Ovary (tissue), 7 donors: ENCODE measurements at regions not wholly inside any gene's neighbourhood (a gene's known extent, or its start where the extent isn't known, plus 50 kb on each side); places are given as distances from the start of the nearest gene placed in this dataset.

ENCODE experiments used
- DNase-seq, 5 donors: peaks; one replicate each; pipeline ENCODE4 v3.0.0-alpha.2; 2019 to 2020
- H3K27ac ChIP-seq, 2 donors: fragments of 200-600 bp; one replicate each; pipeline versions ENCODE4 v1.5.1 to v1.8.0; 2019 to 2022
- H3K27me3 ChIP-seq: fragments of 200-600 bp; one replicate; pipeline ENCODE4 v1.8.0; 2022
- H3K36me3 ChIP-seq: fragments of 200-600 bp; sonication (generic); one replicate; pipeline ENCODE4 v1.5.1; 2019
- H3K4me1 ChIP-seq: one replicate; pipeline ENCODE4 v1.8.1; 2013; ENCODE audit warnings: mild to moderate bottlenecking, moderate library complexity; ENCODE audit not compliant: insufficient read depth
- H3K4me3 ChIP-seq: fragments of 200-600 bp; sonication (generic); one replicate; pipeline ENCODE4 v1.5.1; 2017
- H3K9me3 ChIP-seq, 2 donors: fragments of 200-600 bp in 1 of 2; sonication (generic) in 1 of 2; one replicate each; pipeline versions ENCODE4 v1.5.1 to v1.8.1; 2013 to 2019; ENCODE audit warnings: mild to moderate bottlenecking in 1 of 2, moderate library complexity in 1 of 2
- CTCF ChIP-seq, 3 donors: fragments of 450-650 bp in 2 of 3; fragments of 200-600 bp in 1 of 3; IDR thresholded peaks; one replicate each; pipeline versions ENCODE4 v1.5.1 to v1.8.0; 2016 to 2022; ENCODE audit warnings: antibody characterized with exemption in 3 of 3, mild to moderate bottlenecking in 1 of 3
- EP300 ChIP-seq: sonication (generic); formaldehyde crosslinking; IDR thresholded peaks from one replicate; pipeline ENCODE4 v1.6.1; 2017; ENCODE audit warnings: antibody characterized with exemption
- POLR2A ChIP-seq: fragments of 450-650 bp; IDR thresholded peaks from one replicate; pipeline ENCODE4 v1.6.1; 2017; ENCODE audit warnings: antibody characterized with exemption, mild to moderate bottlenecking, moderate library complexity
- WGBS, 3 donors: extraction: QIAGEN DNeasy Blood & Tissue Kit in 1 of 3; methylation state at CpG; one replicate each; pipeline versions ENCODE4 v1.1.5 to v1.1.7; 2013 to 2017; 5-methylcytosine and 5-hydroxymethylcytosine counted together
- intact Hi-C, 4 donors: fragments of 100-400 bp; cut with DNase I; formaldehyde crosslinking; loops; one replicate each; pipeline versions ENCODE4 v1.11.0 to v1.15.1; 2022 to 2023
- donor health status: DM: no; HTN: no; CAD: no; lungs with moderate emphysema.
- donor health status: DM: no; HTN: no; CAD: no.
- donor health status: Bipolar disorder and iron deficiency.
- donor health status: DM: no; HTN: no; CAD: no.
- donor health status: DM: yes; HTN: yes; CAD: no.

- Histone ChIP-seq H3K9me3 (no peaks in the 10 kb centered on the region), H3K4me3 (no peak overlapping the region), H3K27ac (no peak overlapping the region), H3K4me1 (no peaks in the 10 kb centered on the region), H3K36me3 (no peaks in the 10 kb centered on the region), H3K27me3 (no peaks in the 10 kb centered on the region)
- TF ChIP-seq EP300 = no peak
- TF ChIP-seq POLR2A = no peak
- no peak for TF ChIP-seq CTCF (IDR thresholded peaks at IDR 0.05)
- WGBS, 3 donors = 79 to 83% (median 81%) methylated on average over 9 of the region's 9 CpGs
- intact Hi-C loops = no loop called here
- DNase-seq = no peak
Observed at GRCh38 chr6:153842491-153842890, 196.5 kb upstream of the OPRM1 start.

DNA sequence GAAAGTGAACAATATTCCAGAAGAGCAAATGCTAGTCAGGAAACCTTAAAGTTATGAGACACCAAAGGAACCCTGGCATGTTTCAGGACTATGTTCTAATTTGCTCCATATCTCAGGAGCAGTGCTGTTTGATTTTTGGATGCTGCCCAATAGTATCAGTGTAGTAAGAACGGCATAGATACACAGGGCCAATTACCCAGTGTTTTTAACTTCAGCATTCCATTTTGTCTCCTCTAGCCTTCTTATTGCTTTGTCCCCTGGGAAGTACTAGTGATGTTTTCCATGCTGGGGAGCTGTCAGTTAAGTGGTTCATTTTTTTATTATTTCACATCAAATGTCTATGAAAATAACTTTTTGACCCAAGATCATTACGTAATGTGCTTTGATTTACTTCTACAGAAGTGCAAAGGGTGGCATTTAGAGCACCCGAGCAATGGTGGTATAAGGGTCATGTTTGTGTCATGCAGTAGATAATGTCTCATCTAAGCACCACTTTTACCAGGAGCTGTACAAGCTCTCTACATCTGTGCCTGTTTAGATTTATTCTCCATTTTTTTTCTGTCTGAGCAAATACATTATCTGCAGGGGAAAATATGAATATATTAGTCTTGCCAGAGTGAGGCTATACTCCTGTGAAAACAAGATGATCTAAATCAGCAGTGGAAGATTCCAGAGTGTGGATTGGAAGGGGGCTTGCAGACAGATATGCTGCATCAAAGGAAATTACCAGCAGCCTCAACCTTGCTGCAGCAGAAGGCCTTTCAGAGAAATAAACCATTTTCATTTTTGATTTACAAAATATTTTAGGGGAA is 198.8 kb upstream of the OPRM1 start:
- DNase-seq = no peak
- WGBS, 3 donors = 13 to 24% (median 19%) methylated on average over 3 of the region's 3 CpGs
- no peak overlapping the region for H3K27ac ChIP-seq
- H3K4me1 ChIP-seq = no peaks in the 10 kb centered on the region
- H3K36me3 ChIP-seq = no peaks in the 10 kb centered on the region
- intact Hi-C loops = no loop called here
- TF ChIP-seq EP300 = no peak
- H3K9me3 ChIP-seq = no peaks in the 10 kb centered on the region
- H3K4me3 ChIP-seq = no peak overlapping the region
- H3K27me3 ChIP-seq = no peaks in the 10 kb centered on the region

- Histone ChIP-seq H3K36me3 (no peaks in the 10 kb centered on the region), H3K4me3 (no peak overlapping the region), H3K9me3 (no peaks in the 10 kb centered on the region), H3K27ac (no peak overlapping the region), H3K4me1 (no peaks in the 10 kb centered on the region), H3K27me3 (no peaks in the 10 kb centered on the region)
- no peak for TF ChIP-seq EP300
- TF ChIP-seq POLR2A = no peak
- TF ChIP-seq CTCF (IDR thresholded peaks at IDR 0.05) = no peak
- WGBS, 3 donors = 89 to 95% (median 95%) methylated on average over 9 of the region's 9 CpGs
- intact Hi-C loops = no loop called here
- DNase-seq = no peak
Observed at GRCh38 chr6:153832543-153832942, 206.5 kb upstream of the OPRM1 start.

DNA sequence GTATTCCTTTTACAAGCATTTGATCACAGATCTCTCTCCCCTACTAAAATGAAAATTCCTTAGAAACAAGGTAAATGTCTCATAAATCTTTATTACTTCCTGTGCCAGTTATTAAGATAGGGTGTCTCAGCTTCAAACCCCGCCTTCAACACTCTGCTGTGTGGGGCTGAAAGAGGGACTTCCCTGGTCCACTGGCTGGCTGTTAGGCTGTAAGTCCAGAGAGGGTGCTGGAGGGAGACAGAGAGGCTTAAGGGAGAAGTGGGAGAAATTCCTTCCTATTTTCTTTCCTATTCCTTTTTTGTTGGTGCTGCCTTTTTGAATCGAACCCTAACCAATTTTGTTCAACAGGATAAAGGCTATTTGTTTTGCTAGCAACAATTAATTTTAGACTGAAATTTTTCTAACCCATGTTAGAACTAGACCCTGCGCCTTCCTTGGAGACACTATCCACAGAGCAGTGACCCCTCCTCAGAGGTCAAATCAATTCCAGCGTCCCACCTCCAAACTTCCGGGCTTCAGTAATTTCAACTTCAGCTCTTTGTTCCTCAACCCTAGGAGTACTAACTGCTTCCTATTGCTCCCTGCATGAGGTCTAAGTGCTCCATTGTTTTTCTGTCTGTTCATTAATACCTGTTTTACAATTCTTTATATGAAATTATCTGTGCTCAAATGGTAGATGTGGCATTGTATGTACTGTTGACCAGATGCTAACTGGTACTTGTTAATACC is 207.5 kb upstream of the OPRM1 start:
- intact Hi-C loops = no loop called here
- 79 to 86% (median 82%) methylated on average over 5 of the region's 5 CpGs for WGBS, 3 donors

More for the DNA sequence above, 207.5 kb upstream of the OPRM1 start:
- no peaks in the 10 kb centered on the region for H3K9me3 ChIP-seq
- DNase-seq = no peak
- no peaks in the 10 kb centered on the region for H3K27me3 ChIP-seq
- TF ChIP-seq EP300 = no peak
- no peak for TF ChIP-seq CTCF (IDR thresholded peaks at IDR 0.05)
- TF ChIP-seq POLR2A = no peak
- no peaks in the 10 kb centered on the region for H3K36me3 ChIP-seq
- no peaks in the 10 kb centered on the region for H3K4me1 ChIP-seq
- H3K27ac ChIP-seq = no peak overlapping the region
- H3K4me3 ChIP-seq = no peak overlapping the region
